ENCODE measurements at regions not wholly inside any gene's neighbourhood (a gene's known extent, or its start where the extent isn't known, plus 50 kb on each side); places are given as distances from the start of the nearest gene placed in this dataset.

- TF ChIP-seq NBN (IDR thresholded peaks at IDR 0.05) (no peak), NRF1 (conservative IDR thresholded peaks at IDR 0.05; ENCODE audit: low read depth, low read length) (no peak), RUNX3 (IDR thresholded peaks at IDR 0.05; ENCODE audit: low read length) (no peak), STAT1 (conservative IDR thresholded peaks at IDR 0.05) (no peak), NR2F1 (conservative IDR thresholded peaks at IDR 0.05) (no peak), SP1 (IDR thresholded peaks at IDR 0.05; ENCODE audit: low read depth, low read length) (no peak), BHLHE40 (IDR thresholded peaks at IDR 0.05; ENCODE audit: borderline replicate concordance in 1 of 2, low read depth in 2 of 2, low read length in 1 of 2) (no peak), CEBPB (IDR thresholded peaks at IDR 0.05; ENCODE audit: borderline replicate concordance in 1 of 2, low read depth in 2 of 2, low read length in 2 of 2) (no peak), TCF12 (IDR thresholded peaks at IDR 0.05; ENCODE audit: low read depth, low read length) (no peak), HDGF (IDR thresholded peaks at IDR 0.05) (no peak), CBX5 (IDR thresholded peaks at IDR 0.05; ENCODE audit: low read depth) (no peak), CUX1 (IDR thresholded peaks at IDR 0.05; ENCODE audit: insufficient replicate concordance, low read depth, low read length) (no peak), HDAC6 (IDR thresholded peaks at IDR 0.05; ENCODE audit: unreplicated experiment) (no peak), SMC3 (IDR thresholded peaks at IDR 0.05; ENCODE audit: borderline replicate concordance, low read length) (no peak)
- TF ChIP-seq, protein P1, sequence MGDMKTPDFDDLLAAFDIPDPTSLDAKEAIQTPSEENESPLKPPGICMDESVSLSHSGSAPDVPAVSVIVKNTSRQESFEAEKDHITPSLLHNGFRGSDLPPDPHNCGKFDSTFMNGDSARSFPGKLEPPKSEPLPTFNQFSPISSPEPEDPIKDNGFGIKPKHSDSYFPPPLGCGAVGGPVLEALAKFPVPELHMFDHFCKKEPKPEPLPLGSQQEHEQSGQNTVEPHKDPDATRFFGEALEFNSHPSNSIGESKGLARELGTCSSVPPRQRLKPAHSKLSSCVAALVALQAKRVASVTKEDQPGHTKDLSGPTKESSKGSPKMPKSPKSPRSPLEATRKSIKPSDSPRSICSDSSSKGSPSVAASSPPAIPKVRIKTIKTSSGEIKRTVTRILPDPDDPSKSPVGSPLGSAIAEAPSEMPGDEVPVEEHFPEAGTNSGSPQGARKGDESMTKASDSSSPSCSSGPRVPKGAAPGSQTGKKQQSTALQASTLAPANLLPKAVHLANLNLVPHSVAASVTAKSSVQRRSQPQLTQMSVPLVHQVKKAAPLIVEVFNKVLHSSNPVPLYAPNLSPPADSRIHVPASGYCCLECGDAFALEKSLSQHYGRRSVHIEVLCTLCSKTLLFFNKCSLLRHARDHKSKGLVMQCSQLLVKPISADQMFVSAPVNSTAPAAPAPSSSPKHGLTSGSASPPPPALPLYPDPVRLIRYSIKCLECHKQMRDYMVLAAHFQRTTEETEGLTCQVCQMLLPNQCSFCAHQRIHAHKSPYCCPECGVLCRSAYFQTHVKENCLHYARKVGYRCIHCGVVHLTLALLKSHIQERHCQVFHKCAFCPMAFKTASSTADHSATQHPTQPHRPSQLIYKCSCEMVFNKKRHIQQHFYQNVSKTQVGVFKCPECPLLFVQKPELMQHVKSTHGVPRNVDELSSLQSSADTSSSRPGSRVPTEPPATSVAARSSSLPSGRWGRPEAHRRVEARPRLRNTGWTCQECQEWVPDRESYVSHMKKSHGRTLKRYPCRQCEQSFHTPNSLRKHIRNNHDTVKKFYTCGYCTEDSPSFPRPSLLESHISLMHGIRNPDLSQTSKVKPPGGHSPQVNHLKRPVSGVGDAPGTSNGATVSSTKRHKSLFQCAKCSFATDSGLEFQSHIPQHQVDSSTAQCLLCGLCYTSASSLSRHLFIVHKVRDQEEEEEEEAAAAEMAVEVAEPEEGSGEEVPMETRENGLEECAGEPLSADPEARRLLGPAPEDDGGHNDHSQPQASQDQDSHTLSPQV (IDR thresholded peaks at IDR 0.05): no peak
- no peak overlapping the region for H3K4me2 ChIP-seq (ENCODE audit: control insufficient read depth, insufficient read depth)
- H4K20me1 ChIP-seq (ENCODE audit: control insufficient read depth, insufficient read depth): no peaks in the 10 kb centered on the region
- H3K27me3 ChIP-seq (replicated peaks in 1 of 2; ENCODE audit: control insufficient read depth in 2 of 2, insufficient read depth in 2 of 2, low read length in 1 of 2): 0 out of 4 replicates have a peak, but pooled peaks cover 0 to 1% of the 10 kb centered on the region in 2 experiments
- H3K4me3 ChIP-seq: no peak overlapping the region
- no peaks in the 10 kb centered on the region for H3K36me3 ChIP-seq (ENCODE audit: control insufficient read depth in 2 of 2, insufficient read depth in 2 of 2, low read length in 1 of 2)
- ChIA-PET POLR2A (no interaction called here), CTCF (no interaction called here), RAD21 (ENCODE audit: unreplicated experiment) (no interaction called here), SMC1A (ENCODE audit: uncharacterized antibody, unreplicated experiment) (no interaction called here)
- no peak for ATAC-seq
- DNase-seq (ENCODE audit: low read depth, low spot score): no peak
- in situ Hi-C loops (cut with MboI) (no loop called here), intact Hi-C loops (cut with micrococcal nuclease; ENCODE audit: unreplicated experiment) (no loop called here)
- no peak overlapping the region for H3K27ac ChIP-seq (ENCODE audit: control insufficient read depth, insufficient read depth)
- no TSS peak for BruUV-seq (replicated peaks)
- no peaks in the 10 kb centered on the region for H3K9me3 ChIP-seq (replicated peaks; ENCODE audit: control insufficient read depth, insufficient read depth, low read length)
- no peaks in the 10 kb centered on the region for H3K79me2 ChIP-seq (ENCODE audit: control insufficient read depth, insufficient read depth, low read length)
- no peaks in the 10 kb centered on the region for H3K4me1 ChIP-seq (ENCODE audit: control insufficient read depth, insufficient read depth, low read length)
- H2AFZ ChIP-seq (ENCODE audit: control insufficient read depth, low read depth, low read length): no peak overlapping the region
- 20% methylated on average over 5 of the region's 5 CpGs for WGBS (ENCODE audit: insufficient coverage, insufficient replicate concordance, low lambda C conversion rate, missing lambda C conversion rate)
- no peak overlapping the region for H3K9ac ChIP-seq (ENCODE audit: control insufficient read depth, insufficient read depth, low read length)
- no peak for FAIRE-seq
These were observed 177.5 kb upstream of the TMEM45B start for GRCh38 chr11:129637983-129638776.
